ENCODE measurements at regions not wholly inside any gene's neighbourhood (a gene's known extent, or its start where the extent isn't known, plus 50 kb on each side); places are given as distances from the start of the nearest gene placed in this dataset.

- no peak for FAIRE-seq
Observed at GRCh38 chr10:78937800-78938694, 130.7 kb upstream of the ZMIZ1 start.

- FAIRE-seq: no peak
Observed at GRCh38 chr10:78938695-78939672, 129.8 kb upstream of the ZMIZ1 start.

GRCh38 chr10:78942091-78942501, 126.7 kb upstream of the ZMIZ1 start:
- FAIRE-seq: no peak

GRCh38 chr10:78944723-78945312, 123.9 kb upstream of the ZMIZ1 start:
- FAIRE-seq: no peak

GRCh38 chr10:78945838-78946237, 122.9 kb upstream of the ZMIZ1 start:
- FAIRE-seq: no peak

GRCh38 chr10:78947226-78947625, 121.5 kb upstream of the ZMIZ1 start:
- FAIRE-seq: no peak

GRCh38 chr10:78947733-78948132, 121.0 kb upstream of the ZMIZ1 start:
- FAIRE-seq: no peak

GRCh38 chr10:78948621-78949030, 120.1 kb upstream of the ZMIZ1 start:
- FAIRE-seq: no peak

- no peak for FAIRE-seq
Observed at GRCh38 chr10:78950656-78951587, 117.8 kb upstream of the ZMIZ1 start.

- FAIRE-seq: no peak
Observed at GRCh38 chr10:78952030-78952429, 116.7 kb upstream of the ZMIZ1 start.

GRCh38 chr10:78952686-78953085, 116.1 kb upstream of the ZMIZ1 start:
- no peak for FAIRE-seq

- no peak for FAIRE-seq
Observed at GRCh38 chr10:78953113-78953798, 115.5 kb upstream of the ZMIZ1 start.

GRCh38 chr10:78953799-78954297, 114.9 kb upstream of the ZMIZ1 start:
- FAIRE-seq: no peak

GRCh38 chr10:78954689-78955088, 114.1 kb upstream of the ZMIZ1 start:
- FAIRE-seq: no peak

GRCh38 chr10:78955206-78955605, 113.6 kb upstream of the ZMIZ1 start:
- no peak for FAIRE-seq

GRCh38 chr10:78956391-78956790, 112.4 kb upstream of the ZMIZ1 start:
- no peak for FAIRE-seq

GRCh38 chr10:78957471-78958039, 111.2 kb upstream of the ZMIZ1 start:
- no peak for FAIRE-seq

GRCh38 chr10:78959217-78959923, 109.4 kb upstream of the ZMIZ1 start:
- FAIRE-seq: no peak

GRCh38 chr10:78959924-78960285, 108.9 kb upstream of the ZMIZ1 start:
- FAIRE-seq: no peak

- no peak for FAIRE-seq
Observed at GRCh38 chr10:78960316-78960800, 108.4 kb upstream of the ZMIZ1 start.
